HK-2 (cell line): ENCODE measurements at regions not wholly inside any gene's neighbourhood (a gene's known extent, or its start where the extent isn't known, plus 50 kb on each side); places are given as distances from the start of the nearest gene placed in this dataset.

Source experiments
- DNase-seq: peaks from one replicate; pipeline ENCODE4 v3.0.0-alpha.2; 2018; ENCODE audit not compliant: unreplicated experiment

DNA sequence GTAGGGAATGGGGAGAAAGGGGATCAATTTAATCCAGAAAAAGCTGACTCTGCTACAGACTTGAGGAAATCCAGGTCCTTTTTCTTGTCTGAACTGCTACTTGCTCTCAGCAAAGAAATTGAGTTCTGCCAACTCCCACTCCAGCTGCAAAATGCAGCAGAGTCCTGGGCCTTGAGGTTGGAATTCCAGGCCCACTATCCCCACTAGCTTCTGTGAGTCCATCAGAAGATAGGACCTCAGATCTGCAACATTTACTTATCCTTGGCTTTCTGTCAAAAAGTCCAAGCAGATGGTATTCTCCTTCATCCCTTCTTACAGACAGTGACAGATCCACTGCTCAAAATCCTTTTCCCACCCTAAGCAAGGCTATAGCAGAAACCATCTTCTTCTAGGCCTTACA lies 219.2 kb downstream of the ARHGAP12 start:
- DNase-seq, result no peak

DNA sequence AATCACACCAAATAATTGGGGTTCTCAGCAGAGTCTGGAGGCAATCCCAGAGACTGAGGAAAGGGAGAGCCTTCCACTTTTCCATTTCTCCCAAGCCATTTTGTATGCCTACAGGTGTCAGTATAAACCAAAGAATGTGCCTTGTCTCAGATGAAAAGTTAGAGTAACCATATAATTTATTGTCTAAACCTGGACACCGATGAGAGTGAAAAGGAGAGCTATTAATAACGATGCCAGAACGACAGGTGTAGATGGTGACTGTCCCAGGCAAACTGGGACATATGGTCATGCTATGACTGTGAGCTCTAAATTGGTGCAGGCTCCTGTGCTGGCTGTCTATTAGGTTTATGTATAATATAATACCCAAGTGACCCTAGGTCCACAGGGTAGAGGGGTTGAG lies 219.6 kb downstream of the ARHGAP12 start:
- DNase-seq, result no peak

DNA sequence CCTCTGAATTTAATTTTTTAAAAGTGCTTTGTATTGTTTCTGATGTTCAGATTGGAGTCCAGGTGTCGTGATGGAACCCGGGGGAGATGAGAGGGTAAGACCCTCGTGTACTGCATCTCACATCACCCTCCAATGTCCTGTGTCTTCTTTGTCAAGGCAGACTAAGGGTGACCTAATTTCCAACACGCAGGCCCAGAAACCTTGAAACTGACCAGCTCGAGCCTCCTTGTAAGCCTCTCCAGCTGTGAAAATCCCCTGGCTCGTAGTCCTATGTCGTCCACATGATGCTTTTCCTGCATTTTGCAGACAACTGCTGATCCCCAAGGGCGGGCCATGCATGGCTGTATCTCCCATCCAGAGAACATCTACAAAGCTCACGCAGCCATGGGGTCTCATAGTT lies 220.2 kb downstream of the ARHGAP12 start:
- DNase-seq, result no peak

- no peak for DNase-seq
These were observed 220.6 kb downstream of the ARHGAP12 start for GRCh38 chr10:31708046-31708445.

- DNase-seq, result no peak
These were observed 221.3 kb downstream of the ARHGAP12 start for GRCh38 chr10:31707093-31708039.

GRCh38 chr10:31706464-31707092 lies 222.1 kb downstream of the ARHGAP12 start:
- no peak for DNase-seq

- DNase-seq, result no peak
These were observed 223.5 kb downstream of the ARHGAP12 start for GRCh38 chr10:31705136-31705535.

- no peak for DNase-seq
These were observed 224.4 kb downstream of the ARHGAP12 start for GRCh38 chr10:31704195-31704594.

DNA sequence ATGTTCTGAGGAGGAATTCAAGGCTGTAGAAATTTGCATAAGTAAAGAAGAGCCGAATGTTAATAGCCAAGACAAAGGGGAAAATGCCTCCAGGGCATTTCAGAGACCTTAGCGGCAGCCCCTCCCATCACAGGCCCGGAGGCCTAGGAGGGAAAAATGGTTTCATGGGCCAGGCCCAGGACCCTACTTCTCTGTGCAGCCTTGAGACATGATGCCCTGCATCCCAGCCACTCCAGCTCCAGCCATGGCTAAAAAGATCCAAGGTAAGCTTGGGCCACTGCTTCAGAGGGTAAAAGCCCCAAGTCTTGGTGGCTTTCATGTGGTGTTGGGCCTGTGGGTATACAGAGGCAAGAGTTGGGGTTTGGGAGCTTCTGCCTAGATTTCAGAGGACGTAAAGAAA lies 225.7 kb downstream of the ARHGAP12 start:
- DNase-seq, result no peak

DNA sequence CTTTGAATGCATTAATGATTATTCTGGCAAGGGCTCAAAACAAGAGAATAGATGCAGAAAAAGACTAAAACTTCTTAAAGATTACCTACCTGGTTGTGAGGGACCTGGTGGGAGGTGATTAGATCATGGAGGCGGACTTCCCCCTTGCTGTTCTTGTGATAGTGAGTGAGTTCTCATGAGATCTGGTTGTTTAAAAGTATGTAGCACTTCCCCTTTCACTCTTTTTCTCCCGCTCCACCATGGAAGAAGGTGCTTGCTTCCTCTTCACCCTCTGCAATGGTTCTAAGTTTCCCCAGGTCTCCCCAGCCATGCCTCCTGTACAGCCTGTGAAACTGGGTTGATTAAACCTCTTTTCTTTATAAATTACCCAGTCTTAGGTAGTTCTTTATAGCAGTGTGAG lies 226.6 kb downstream of the ARHGAP12 start:
- no peak for DNase-seq

GRCh38 chr10:31701546-31701945 lies 227.1 kb downstream of the ARHGAP12 start:
- no peak for DNase-seq

DNA sequence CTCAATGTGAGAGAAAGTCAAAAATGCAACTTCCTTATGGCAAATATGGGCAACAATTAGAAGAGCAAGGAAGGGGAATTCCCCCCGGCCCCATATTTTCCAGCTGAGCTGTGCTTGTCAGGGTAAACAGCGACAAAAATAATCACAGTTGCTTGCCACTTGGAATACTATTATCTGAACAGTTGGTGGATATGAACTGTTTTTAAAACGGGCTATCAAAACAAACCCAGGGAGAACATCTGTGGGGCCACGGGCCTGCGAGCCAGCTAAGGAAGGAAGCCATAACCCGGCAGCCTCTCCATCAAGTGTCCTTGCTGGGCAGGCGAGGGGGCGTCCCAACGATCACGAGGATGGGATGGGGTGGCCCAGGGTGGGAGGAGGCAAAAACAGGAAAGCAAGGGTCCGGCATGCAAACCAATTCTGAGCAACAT lies 228.4 kb downstream of the ARHGAP12 start:
- DNase-seq, result no peak

- no peak for DNase-seq
These were observed 230.3 kb downstream of the ARHGAP12 start for GRCh38 chr10:31698181-31698830.

GRCh38 chr10:31697271-31698180 lies 231.1 kb downstream of the ARHGAP12 start:
- DNase-seq, result no peak

- no peak for DNase-seq
These were observed 233.4 kb downstream of the ARHGAP12 start for GRCh38 chr10:31694929-31695837.

DNA sequence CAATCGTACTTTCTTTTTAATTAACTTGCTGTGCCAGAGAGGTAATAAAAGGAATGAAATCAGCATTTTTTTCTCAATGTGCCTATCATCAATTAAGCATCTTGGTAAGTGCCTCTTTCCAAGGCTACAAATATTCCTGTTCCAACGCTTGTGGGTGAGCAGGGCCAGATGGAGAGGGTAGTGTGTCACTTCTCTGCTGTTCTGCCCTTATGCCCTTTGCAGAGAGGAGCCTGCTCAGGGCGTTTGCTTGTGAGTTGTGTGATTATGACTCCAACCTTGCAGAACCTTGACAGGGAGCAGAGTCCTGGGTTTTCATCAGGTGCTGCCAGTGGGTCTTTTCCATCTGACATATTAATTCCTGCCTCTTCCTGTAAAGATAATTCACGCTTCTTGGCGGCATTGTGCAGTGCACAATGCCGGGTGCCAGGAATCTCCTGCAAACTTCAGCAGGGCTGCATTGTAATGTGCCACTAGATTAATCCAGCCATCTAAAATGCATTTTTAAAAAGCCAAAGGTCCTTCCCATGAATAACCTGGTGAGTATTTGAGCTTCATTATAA lies 234.4 kb downstream of the ARHGAP12 start:
- DNase-seq, result no peak

GRCh38 chr10:31693491-31693890 lies 235.1 kb downstream of the ARHGAP12 start:
- DNase-seq, result no peak

DNA sequence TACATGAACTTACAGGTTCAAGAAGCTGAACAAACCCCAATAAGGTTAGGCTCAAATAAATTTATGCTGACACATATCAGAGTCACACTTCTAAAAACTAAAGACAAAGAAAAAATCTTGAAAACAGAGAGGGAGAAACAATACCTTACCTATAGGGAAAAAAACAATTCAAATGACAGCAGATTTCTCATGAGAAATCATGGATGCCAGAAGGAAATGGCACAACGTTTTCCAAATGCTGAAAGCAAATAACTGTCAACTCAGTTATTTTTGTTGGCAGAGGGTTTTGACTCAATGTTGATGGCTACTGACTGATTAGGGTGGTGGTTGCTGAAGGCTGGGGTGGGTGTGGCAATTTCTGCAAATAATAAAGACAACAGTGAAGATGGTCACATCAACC lies 239.4 kb downstream of the ARHGAP12 start:
- DNase-seq, result no peak

- no peak for DNase-seq
These were observed 240.8 kb downstream of the ARHGAP12 start for GRCh38 chr10:31687663-31688482.
